Ramos (cell line): ENCODE measurements at regions not wholly inside any gene's neighbourhood (a gene's known extent, or its start where the extent isn't known, plus 50 kb on each side); places are given as distances from the start of the nearest gene placed in this dataset.
"Not testable (repeated sequence)": the region's sequence is repeated elsewhere in the genome, so short reads cannot be mapped to it uniquely, and the experiment has no call there.

Source experiments
- in situ Hi-C: fragments of 300-500 bp; cut with MboI; formaldehyde crosslinking; loops from one replicate; pipeline ENCODE4 v1.14.3; 2022; ENCODE audit warnings: low sequenced_read_pairs; ENCODE audit not compliant: unreplicated experiment

DNA sequence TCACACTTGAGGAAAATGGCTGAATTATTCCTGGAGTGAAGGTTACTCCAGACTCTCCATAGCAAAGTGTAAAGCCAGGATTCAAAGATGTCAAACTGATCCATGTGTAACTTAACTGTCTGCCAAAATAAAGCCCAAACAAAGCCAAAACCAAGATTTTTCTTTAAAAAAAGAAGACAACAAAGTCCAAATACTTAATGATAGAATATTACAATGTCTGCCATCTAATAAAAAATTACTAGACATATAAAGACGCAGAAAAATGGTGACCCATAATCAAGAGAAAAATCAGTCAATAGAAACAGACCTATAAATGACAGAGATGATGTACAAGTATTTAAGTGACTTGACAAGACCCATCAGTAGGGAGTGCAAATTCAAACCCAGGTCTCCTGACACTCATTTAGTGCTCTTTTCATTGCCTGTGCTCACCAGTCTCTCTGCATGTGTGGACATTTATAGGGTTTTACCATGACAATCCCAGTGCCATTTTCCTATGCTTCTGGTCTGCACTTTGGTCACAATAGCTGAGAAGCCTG is 85.1 kb upstream of the HES1 start:
- in situ Hi-C loops, result no loop called here

DNA sequence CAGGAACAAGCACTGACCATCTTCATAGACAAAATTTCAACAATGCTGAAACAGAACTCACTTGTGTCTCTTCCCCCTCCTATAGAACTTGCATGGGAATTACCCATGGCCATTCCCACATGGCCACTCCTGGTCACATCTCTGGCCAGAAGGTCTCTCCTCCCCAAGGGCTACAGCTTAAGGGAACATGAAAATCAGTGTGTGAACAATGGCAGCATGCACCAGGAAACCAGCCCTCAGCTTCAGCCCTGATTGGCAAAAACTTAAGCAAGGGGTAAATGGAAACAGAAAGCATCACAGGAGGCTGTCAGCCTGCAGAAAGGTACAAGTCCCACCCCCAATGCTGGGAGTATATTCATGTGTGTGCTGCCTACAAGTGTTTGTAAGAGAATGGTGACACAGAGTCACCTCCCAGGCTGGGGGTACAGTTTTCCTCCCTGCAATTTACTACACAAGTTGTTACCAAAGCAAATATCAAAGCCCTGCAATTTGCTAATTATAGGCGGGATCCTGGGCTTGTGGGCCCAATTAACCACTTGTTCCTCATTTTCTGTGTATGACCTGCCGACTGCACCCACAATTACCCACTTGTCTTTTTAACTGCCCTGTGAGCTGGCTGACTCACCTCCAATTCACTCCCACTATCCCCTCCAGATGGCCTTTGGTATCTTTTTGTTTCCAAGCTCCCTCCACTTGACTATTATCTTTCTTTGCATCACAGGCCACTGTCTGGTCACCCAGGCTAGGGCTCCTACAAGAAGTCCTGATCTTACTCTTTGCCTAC is 84.4 kb upstream of the HES1 start:
- in situ Hi-C loops, result no loop called here

DNA sequence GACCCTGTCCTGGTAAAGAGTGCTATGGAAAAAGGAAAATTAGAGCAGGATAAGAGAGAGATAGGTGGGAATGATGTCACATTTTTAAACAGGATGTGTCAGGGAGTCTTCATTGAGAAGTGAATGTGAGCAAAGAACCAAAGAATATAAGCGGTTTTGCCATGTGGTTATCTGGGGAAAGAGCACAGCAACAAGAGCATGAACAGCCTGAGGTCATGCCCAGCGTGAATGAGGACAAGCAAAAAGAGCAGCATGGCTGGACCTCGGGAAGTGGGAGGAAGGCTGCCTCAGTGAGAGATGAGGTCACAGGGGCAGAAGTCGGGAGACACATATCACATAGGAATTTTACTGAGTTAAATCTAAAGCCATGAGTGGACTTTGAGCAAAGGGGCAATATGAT is 82.8 kb upstream of the HES1 start:
- in situ Hi-C loops, result no loop called here

DNA sequence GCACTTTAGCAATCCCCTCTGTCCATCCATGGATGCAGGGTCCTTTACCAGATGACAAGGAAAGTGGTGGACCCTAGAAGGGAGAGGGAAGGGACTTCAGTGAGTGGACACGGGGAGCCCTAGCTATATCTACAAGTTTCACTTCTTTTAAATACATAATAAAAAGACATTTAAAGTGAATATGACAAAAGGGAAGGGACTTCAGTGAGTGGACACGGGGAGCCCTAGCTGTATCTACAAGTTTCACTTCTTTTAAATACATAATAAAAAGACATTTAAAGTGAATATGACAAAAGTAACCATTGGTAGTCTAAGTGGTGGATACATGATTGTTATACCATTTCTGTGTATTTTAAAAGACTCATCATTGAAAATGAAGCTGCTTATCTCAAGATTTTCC is 81.9 kb upstream of the HES1 start:
- in situ Hi-C loops, result no loop called here

DNA sequence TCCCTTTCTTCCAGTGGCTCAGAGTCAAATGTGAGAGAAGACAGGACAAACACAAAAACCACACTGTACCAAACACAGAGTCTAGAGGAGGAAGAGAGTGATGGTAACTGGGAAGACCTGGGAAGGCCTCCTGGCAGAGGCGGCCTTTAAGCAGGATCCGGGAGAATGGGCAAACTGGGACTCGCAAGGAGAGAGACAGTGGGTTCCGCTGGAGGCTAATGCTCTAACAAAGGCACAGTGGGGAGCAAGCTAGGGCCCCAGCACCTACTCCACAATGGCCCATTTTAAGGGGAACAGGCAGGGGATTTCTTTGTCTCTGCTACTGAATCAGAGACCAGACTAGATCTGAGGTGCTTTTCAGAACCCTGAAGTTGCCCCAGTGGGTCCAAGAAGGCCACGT is 81.4 kb upstream of the HES1 start:
- in situ Hi-C loops, result no loop called here

DNA sequence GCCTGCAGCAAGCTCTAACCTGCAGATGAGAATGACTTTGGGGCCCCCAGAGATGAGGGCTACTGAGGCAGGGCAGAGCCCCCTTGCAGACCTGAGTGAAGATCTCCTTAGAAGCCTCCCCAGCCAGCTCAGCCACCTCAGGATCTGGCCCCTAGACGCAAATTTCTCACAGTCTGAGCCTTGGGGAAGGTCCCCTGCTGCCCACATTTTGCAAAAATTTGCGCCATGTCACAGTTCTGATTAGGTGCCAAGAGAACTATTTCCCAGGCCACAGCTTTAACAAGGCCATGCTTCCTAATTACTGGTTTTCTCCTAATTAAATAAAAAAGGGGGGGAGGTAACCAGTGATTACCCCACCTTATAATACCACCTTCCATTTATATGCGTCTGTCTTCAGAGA is 81.0 kb upstream of the HES1 start:
- in situ Hi-C loops, result no loop called here

DNA sequence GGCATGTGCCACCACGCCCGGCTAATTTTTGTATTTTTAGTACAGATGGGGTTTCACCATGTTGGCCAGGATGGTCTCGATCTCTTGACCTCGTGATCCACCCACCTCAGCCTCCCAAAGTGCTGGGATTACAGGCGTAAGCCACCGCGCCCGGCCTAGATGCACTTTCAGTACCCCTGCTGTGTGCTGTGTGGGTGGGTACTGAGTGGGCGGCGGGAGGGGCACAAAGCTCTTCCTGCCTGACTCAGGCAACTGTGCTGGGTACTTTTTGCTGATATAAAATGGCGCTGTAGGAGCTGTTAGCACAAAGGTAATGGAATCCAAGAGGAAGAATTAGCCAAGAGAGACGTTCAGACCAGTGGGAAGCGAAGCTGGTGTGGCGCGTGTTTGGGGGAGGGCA is 79.6 kb upstream of the HES1 start:
- in situ Hi-C loops, result not testable (repeated sequence)

DNA sequence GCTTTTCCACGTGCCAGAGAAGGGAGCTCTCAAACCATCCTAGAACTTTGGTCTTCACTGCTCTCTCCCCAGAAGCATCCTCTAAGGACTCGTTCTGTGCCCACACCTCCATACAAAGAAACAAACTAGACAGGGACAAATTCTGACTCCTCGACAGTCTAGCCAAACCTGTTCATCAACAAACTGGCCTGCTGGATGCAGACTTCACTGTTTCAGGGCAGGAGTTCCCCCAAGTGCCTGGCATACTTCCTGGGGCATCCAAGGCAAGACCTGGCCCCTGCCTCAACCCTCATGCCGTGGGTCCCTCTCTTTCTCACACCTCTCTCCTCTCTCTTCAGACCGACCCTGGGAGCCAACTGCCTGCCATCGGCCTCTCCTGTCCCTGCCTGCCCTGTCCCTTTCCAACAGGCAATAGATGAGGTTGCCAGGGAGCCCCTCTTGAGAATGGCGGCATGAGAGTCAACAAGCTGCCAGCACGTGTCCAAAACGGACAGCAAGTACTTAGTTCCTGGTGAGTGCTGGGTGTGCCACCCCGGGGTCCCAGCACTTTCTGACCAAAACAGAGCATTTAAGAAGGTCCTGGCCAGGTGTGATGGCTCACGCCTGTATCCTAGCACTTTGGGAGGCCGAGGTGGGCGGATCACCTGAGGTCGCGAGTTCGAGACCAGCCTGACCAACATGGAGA is 79.1 kb upstream of the HES1 start:
- in situ Hi-C loops, result no loop called here

DNA sequence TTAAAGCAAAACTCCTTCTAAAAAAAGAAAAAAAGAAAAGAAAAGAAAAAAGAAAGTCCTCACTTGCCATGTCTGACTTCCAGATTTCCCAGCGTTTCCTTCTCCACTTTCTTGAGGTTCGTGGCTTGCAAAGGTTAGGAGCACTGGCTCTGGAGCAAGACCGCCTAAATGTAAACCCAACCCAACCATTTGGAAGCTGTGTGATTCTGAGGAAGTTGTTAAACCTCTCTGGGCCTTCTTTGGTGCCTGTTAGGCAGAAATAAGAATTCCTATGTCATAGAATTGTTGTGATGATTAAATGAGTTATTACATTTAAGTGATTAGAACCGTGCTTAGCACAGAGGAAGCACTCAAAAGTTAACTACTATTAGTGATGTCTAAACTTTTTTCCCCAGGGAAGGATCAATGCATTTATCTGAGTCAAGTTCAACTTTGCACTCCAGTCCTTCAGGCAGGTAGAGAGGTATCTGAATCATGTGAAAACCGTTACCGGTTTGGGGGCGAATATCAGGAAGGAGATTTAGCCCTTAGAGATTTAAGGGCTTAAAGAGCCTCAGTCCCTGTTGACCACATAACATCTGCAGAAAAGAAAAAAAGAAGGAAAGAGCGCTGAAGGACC is 78.3 kb upstream of the HES1 start:
- in situ Hi-C loops, result no loop called here

DNA sequence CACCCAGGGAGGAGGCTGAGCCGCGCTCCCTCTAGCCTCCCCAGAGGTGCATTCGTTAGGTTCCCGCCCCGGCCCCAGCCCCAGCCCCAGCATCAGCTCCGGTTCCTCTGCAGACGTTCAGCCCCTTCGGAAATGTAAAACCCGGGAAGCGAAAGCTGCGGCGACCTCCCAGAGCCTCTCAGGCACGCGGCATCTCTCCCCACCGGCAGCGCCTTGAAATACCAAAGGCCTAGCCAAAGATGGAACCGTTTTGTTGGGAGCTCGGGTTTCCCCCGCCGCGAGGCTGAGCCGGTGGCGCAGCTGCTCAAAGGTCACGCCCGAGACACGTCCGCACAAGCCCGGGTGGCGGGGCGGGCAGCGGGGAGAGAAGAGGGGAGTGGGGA is 77.8 kb upstream of the HES1 start:
- in situ Hi-C loops, result no loop called here

DNA sequence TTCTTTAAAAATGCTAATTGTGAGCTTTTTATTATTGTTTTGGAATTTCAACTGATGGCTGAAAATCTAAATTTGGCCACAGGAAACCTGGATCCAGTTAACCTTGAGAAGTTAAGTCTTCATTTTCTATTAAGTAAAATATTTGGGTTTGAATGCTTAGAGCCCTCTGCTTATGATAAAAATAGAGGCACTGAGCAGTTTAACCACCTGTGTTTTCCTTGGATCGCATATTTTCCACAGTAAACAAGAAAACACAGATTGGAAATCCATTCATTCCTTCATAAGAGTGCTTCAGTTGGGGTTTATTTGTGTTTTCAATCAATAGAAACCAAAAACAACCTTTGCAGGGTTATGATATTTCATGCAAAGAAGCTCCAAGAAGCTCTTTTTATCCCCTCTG is 77.2 kb upstream of the HES1 start:
- in situ Hi-C loops, result no loop called here

DNA sequence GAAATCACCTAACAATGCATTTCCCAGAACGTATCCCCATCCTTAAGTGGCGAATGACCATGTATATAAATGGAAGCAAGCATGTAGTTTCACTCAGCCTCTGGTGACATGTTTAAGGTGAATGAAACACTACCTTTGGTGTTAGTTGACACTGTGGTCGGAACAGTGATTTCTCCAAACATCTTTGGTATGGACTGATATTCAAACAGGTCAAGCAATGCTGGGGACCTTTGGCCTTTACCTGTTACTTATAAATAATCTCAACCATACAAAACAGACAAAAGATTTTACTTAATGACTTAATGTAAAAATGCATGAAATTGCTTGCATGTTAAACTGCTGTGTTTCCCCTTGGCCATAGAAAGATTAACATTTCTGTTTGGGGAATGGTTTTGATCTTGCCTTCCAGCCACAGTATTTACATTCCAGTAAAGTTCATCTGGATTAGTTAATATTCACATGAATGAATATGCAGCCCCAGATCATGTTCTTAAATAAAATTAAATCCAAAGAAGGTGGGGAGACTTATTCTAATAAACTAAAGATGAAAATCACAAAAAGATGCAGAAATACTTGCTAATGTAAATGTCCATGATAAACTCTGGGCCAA is 74.4 kb upstream of the HES1 start:
- in situ Hi-C loops, result no loop called here

DNA sequence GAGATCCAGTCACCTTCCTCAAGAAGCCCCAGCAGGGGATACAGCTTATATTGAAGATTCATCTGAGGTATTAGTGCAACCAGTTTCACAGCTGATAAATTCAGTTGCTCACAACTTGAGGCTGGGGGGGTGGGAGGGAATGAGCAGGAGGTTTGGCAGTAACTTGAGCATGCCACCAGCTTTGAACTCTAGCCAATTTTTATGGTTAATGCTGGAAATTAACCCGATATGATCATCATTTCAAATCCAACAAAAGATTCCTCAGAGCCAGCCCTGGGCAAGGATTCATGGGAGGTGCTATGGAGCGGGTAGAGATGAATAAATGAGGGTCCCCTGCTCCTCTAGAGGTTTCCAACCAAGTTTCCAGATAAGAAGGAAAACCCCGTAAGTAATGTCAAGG is 73.1 kb upstream of the HES1 start:
- in situ Hi-C loops, result no loop called here

DNA sequence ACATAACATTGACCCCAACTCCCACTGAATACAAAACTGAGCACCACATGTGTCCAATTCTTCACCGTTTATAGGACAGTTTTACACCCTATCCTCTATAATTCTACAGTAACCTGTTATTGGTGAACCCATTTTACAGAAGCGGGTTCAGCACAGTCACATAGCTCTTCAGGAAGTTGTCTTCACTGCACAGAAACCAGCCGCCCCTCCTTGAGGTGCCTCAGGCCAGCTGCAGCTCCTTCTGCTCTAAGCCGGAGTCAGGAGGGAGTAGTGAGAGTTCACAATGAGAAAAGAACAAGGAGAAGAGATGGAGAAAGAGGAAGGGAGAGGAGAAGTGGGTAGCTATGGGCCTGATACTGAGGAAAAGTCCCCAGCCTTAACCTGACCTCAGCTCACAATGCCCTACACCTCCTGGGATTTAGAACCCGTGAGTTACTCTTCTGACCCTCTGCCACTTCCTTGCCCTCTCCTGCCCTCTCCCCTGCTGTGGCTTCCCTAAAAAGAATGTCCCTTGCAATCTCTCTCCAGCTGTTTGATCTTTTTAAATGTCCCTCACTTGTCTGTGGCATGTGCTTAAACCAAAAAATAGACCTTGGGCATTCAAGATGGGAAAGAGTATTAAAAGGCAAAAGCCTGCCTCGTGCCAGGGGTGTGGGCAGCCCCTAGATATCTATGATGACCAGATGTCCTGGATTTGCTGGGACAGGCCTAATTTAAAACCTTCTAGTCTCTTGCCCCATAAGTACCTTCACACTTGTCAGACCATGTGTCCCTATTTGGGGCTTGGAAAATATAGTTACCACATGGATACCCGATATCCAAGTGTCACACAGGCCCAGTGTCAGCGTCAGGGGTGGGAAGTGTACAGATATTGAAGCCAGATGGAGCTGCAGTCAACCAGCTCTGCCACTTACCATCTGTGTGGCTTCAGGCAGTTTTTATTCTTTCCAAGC is 71.3 kb upstream of the HES1 start:
- in situ Hi-C loops, result no loop called here

DNA sequence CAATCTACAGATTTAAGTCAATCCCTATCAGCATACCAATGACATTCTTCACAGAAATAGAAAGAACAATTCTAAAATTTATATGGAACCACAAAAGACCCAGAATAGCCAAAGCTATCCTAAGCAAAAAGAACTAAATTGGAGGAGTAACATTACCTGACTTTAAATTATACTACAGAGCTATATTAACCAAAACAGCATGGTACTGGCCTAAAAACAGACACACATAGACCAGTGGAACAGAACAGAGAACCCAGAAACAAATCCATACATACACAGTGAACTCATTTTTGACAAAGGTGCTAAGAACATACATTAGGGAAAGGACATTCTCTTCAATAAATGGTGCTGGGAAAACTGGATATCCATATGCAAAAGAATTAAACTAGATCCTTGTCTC is 68.6 kb upstream of the HES1 start:
- in situ Hi-C loops, result not testable (repeated sequence)

DNA sequence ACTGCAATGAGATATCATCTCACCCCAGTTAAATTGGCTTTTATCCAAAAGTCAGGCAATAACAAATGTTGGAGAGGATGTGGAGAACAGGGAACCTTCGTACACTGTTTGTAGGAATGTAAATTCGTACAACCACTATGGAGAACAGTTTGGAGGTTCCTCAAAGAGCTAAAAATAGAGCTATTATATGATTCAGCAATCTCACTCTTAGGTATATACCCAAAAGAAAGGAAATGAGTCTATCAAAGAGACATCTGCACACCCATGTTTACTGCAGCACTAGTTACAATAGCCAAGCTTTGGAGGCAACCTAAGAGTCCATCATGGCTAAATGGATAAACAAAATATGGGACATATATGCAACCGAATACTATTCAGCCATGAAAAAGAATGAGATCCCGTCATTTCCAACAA is 68.0 kb upstream of the HES1 start:
- in situ Hi-C loops, result no loop called here

DNA sequence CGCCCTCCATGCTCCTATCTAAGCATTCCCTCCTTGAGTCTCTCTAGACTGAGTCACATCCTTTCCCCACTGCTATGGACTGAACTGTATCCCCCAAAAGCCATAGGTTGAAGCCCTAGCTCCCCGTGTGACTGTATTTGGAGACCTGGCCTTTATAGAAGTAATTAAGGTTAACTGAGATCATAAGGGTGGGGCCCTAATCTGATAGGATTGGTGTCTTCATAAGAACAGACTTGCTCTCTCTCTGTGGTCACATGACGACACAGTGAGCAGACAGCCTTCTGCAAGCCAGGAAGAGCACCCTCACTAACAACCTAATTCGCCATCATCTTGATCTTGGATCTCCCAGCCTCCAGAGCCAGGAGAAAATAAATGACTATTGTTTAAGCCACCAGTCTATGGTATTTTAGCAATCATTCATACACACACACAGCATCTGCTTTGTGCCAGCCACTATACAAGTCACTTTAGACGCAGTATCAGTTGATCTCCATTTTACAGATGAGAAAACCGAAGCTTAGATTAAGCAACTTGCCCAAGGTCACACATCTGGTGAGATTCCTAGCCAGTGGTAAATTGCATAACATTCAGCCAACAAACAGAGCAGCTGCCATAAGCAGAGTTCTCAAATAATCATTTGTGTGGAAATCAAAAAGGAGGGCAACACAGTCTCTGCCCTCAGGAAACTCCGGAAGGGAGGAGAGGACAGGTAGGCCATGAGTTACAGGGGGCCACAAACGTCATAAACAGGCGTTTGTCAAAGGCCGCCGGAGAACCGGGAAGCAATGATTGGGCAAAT is 66.3 kb upstream of the HES1 start:
- in situ Hi-C loops, result no loop called here

DNA sequence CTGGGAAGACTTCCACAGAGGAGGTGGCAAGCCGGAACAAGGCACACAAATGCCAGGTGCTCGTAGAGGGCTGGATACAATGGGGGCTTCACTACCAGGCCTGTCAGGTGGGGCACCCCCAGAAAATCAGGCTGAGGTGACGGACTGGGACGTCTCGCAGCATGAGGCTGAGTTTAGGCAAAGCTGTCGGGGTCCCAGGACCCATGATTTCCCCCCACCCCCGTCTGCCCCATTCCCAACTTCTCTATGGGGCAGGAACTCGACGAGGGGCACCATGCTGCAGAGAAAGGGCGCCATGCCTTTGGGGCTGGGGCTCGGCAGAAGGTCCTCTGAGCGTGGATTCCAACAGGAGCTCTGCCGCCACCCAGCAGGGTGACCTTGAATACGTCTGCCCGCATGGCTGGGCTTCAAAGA is 65.7 kb upstream of the HES1 start:
- in situ Hi-C loops, result no loop called here
